Esophagus muscularis mucosa (tissue), 4 donors: ENCODE measurements at regions not wholly inside any gene's neighbourhood (a gene's known extent, or its start where the extent isn't known, plus 50 kb on each side); places are given as distances from the start of the nearest gene placed in this dataset.

Source experiments
- DNase-seq: peaks from one replicate; pipeline ENCODE4 v3.0.0-alpha.2; 2017; ENCODE audit errors: extremely low spot score
- H3K27ac ChIP-seq, 4 donors: fragments of 200-600 bp; sonication (generic); replicated peaks in 1 of 4; 1 replicate in 3 of 4; 2 replicates in 1 of 4; pipeline ENCODE4 v1.5.1; 2016 to 2019; ENCODE audit warnings: mild to moderate bottlenecking in 1 of 4
- H3K27me3 ChIP-seq, 4 donors: fragments of 200-600 bp; sonication (generic); one replicate each; pipeline versions ENCODE4 v1.5.1 to v1.6.0; 2016 to 2019
- H3K36me3 ChIP-seq, 4 donors: fragments of 200-600 bp; sonication (generic); one replicate each; pipeline ENCODE4 v1.5.1; 2016 to 2019
- H3K4me1 ChIP-seq, 4 donors: fragments of 200-600 bp; sonication (generic); one replicate each; pipeline ENCODE4 v1.5.1; 2016 to 2019
- H3K4me3 ChIP-seq, 4 donors: fragments of 200-600 bp; sonication (generic); 1 replicate in 2 of 4; 2 replicates in 2 of 4; pipeline ENCODE4 v1.5.1; 2016 to 2019; ENCODE audit warnings: mild to moderate bottlenecking in 4 of 4, moderate library complexity in 1 of 4
- H3K9me3 ChIP-seq, 4 donors: fragments of 200-600 bp; sonication (generic); 1 replicate in 3 of 4; 2 replicates in 1 of 4; pipeline ENCODE4 v1.5.1; 2016 to 2019
- CTCF ChIP-seq, 3 experiments: fragments of 200-600 bp in 2 of 3; fragments of 450-650 bp in 1 of 3; sonication (generic) in 2 of 3; IDR thresholded peaks; one replicate each; pipeline ENCODE4 v1.5.1; 2017 to 2019; ENCODE audit warnings: antibody characterized with exemption in 3 of 3, mild to moderate bottlenecking in 2 of 3, moderate library complexity in 1 of 3
- EP300 ChIP-seq: sonication (generic); formaldehyde crosslinking; IDR thresholded peaks from one replicate; pipeline ENCODE4 v1.6.1; 2017; ENCODE audit warnings: antibody characterized with exemption
- POLR2A ChIP-seq: fragments of 450-650 bp; IDR thresholded peaks from one replicate; pipeline ENCODE4 v1.6.1; 2017; ENCODE audit warnings: antibody characterized with exemption, moderate library complexity, mild to moderate bottlenecking, low read depth
- POLR2AphosphoS5 ChIP-seq, 2 donors: sonication (generic); formaldehyde crosslinking; IDR thresholded peaks; one replicate each; pipeline ENCODE4 v1.6.1; 2017; ENCODE audit warnings: antibody characterized with exemption in 2 of 2
- WGBS: methylation state at CpG from one replicate; pipeline ENCODE4 v1.1.5; 2018; 5-methylcytosine and 5-hydroxymethylcytosine counted together
- intact Hi-C: fragments of 100-400 bp; cut with DNase I; formaldehyde crosslinking; loops from one replicate; pipeline ENCODE4 v1.15.1; 2023

DNA sequence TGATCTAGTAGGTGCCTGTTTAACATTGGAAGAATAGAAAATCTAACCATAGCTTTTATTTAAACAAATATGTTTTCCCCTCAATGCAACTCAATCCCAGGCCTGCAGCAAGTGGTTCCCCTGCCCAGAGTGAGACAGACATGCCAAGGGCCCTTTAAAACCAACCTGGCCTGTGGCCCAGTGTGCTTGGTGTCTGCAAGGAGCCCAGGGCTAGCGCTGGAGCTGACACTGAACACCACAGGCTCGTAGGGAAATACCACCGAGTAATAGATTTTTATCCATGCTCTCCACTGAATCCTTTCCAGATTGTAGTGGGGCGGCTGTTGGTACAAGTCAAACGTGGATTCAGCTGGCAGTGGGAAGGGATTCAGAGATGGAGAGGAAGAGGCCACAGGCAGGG, 95.6 kb upstream of the NRXN3 start:
- TF ChIP-seq EP300 (no peak), POLR2AphosphoS5 (IDR thresholded peaks at IDR 0.05) (no peak), CTCF (IDR thresholded peaks at IDR 0.05) (no peak), POLR2A (no peak)
- H3K9me3 ChIP-seq, result no peaks in the 10 kb centered on the region
- H3K4me3 ChIP-seq, result no peak overlapping the region
- no peak for DNase-seq
- no peak overlapping the region for H3K27ac ChIP-seq
- no peaks in the 10 kb centered on the region for H3K27me3 ChIP-seq
- WGBS, result 34% methylated on average over 5 of the region's 5 CpGs
- no peaks in the 10 kb centered on the region for H3K4me1 ChIP-seq
- intact Hi-C loops, result no loop called here
- no peaks in the 10 kb centered on the region for H3K36me3 ChIP-seq

DNA sequence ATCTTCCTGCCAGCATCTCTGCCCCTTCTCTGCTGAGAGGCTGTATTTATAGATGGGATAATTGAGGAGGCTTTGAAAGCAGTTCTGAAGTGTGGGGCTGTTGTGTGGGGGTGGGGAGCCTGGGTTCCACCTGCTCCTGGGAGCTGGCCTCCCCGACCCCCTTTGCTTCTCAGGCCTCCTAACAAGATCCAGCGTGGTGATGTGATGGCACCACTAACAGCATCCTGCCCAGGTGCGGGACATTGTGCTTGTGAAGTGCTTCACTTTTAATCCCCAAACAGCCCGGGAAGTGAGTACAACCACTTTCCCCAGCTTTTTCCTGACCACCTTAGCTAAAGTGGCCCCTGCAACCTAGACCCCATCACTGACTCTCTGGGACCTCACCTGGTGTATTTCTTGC, 95.1 kb upstream of the NRXN3 start:
- no peak for TF ChIP-seq CTCF (IDR thresholded peaks at IDR 0.05)
- TF ChIP-seq POLR2A, result no peak
- intact Hi-C loops, result no loop called here
- WGBS, result 70% methylated on average over 3 of the region's 4 CpGs
- H3K9me3 ChIP-seq, result no peaks in the 10 kb centered on the region
- no peaks in the 10 kb centered on the region for H3K36me3 ChIP-seq
- H3K4me1 ChIP-seq, result no peaks in the 10 kb centered on the region
- no peak for DNase-seq
- no peak overlapping the region for H3K4me3 ChIP-seq
- no peaks in the 10 kb centered on the region for H3K27me3 ChIP-seq
- no peak overlapping the region for H3K27ac ChIP-seq

GRCh38 chr14:78075555-78076277, 94.5 kb upstream of the NRXN3 start:
- intact Hi-C loops, result no loop called here
- Histone ChIP-seq H3K27me3 (no peaks in the 10 kb centered on the region), H3K4me1 (no peaks in the 10 kb centered on the region), H3K27ac (no peak overlapping the region), H3K4me3 (no peak overlapping the region), H3K36me3 (no peaks in the 10 kb centered on the region), H3K9me3 (no peaks in the 10 kb centered on the region)
- WGBS, result 45% methylated on average over 9 of the region's 9 CpGs
- TF ChIP-seq CTCF (IDR thresholded peaks at IDR 0.05) (no peak), EP300 (no peak), POLR2A (no peak), POLR2AphosphoS5 (IDR thresholded peaks at IDR 0.05) (no peak)
- DNase-seq, result no peak

- Histone ChIP-seq H3K4me3 (no peak overlapping the region), H3K9me3 (no peaks in the 10 kb centered on the region), H3K27ac (no peak overlapping the region), H3K36me3 (no peaks in the 10 kb centered on the region), H3K4me1 (no peaks in the 10 kb centered on the region), H3K27me3 (peaks cover 0 to 6% (median 0%) of the 10 kb centered on the region in 4 donors)
- WGBS, result 19% methylated on average over 1 of the region's 1 CpG
- TF ChIP-seq CTCF (IDR thresholded peaks at IDR 0.05) (no peak), EP300 (no peak), POLR2AphosphoS5 (IDR thresholded peaks at IDR 0.05) (no peak), POLR2A (no peak)
- intact Hi-C loops, result no loop called here
- DNase-seq, result no peak
Measured at GRCh38 chr14:78081245-78081644, 88.9 kb upstream of the NRXN3 start.

- H3K4me3 ChIP-seq, result no peak overlapping the region
- H3K36me3 ChIP-seq, result no peaks in the 10 kb centered on the region
- no peaks in the 10 kb centered on the region for H3K4me1 ChIP-seq
- no peak for DNase-seq
- TF ChIP-seq CTCF (IDR thresholded peaks at IDR 0.05), result no peak
- TF ChIP-seq POLR2AphosphoS5 (IDR thresholded peaks at IDR 0.05), result no peak
- TF ChIP-seq EP300, result no peak
- TF ChIP-seq POLR2A, result no peak
- intact Hi-C loops, result no loop called here
- peaks cover 0 to 9% (median 0%) of the 10 kb centered on the region in 4 donors for H3K27me3 ChIP-seq
- no peaks in the 10 kb centered on the region for H3K9me3 ChIP-seq
- H3K27ac ChIP-seq, result no peak overlapping the region
Measured at GRCh38 chr14:78083837-78084236, 86.3 kb upstream of the NRXN3 start.
